Upper lobe of left lung (tissue), 6 donors: ENCODE measurements at regions not wholly inside any gene's neighbourhood (a gene's known extent, or its start where the extent isn't known, plus 50 kb on each side); places are given as distances from the start of the nearest gene placed in this dataset.

Experiments used
- ATAC-seq, 2 donors: fragments of 200-7000 bp; cut with Tn5 transposase; one replicate each; pipeline ENCODE4 v1.9.1; 2022; ENCODE audit warnings: mild to moderate bottlenecking in 2 of 2, moderate library complexity in 2 of 2; ENCODE audit not compliant: low FRiP score in 2 of 2
- DNase-seq, 2 donors: peaks; one replicate each; pipeline ENCODE4 v3.0.0-alpha.2; 2019 to 2020
- H3K27ac ChIP-seq, 4 donors: fragments of 200-600 bp; sonication (generic); one replicate each; pipeline ENCODE4 v1.5.1; 2016 to 2019
- H3K27me3 ChIP-seq, 4 donors: fragments of 200-600 bp; sonication (generic); one replicate each; pipeline ENCODE4 v1.5.1; 2017 to 2019
- H3K36me3 ChIP-seq, 4 donors: fragments of 200-600 bp; sonication (generic); one replicate each; pipeline ENCODE4 v1.5.1; 2016 to 2019
- H3K4me1 ChIP-seq, 4 donors: fragments of 200-600 bp; sonication (generic); one replicate each; pipeline ENCODE4 v1.5.1; 2018 to 2019
- H3K4me3 ChIP-seq, 4 donors: fragments of 200-600 bp; sonication (generic); one replicate each; pipeline ENCODE4 v1.5.1; 2017 to 2019; ENCODE audit warnings: mild to moderate bottlenecking in 2 of 4, moderate library complexity in 1 of 4
- H3K9me3 ChIP-seq, 4 donors: fragments of 200-600 bp; sonication (generic); one replicate each; pipeline ENCODE4 v1.5.1; 2018 to 2019
- CTCF ChIP-seq, 6 experiments: fragments of 450-650 bp in 4 of 6; fragments of 200-600 bp in 2 of 6; sonication (generic) in 2 of 6; IDR thresholded peaks; one replicate each; pipeline ENCODE4 v1.5.1; 2016 to 2019; ENCODE audit warnings: antibody characterized with exemption in 6 of 6
- EP300 ChIP-seq, 4 donors: sonication (generic); formaldehyde crosslinking; IDR thresholded peaks; one replicate each; pipeline ENCODE4 v1.5.1; 2017; ENCODE audit warnings: antibody characterized with exemption in 4 of 4, control low read depth in 2 of 4
- POLR2A ChIP-seq, 4 donors: fragments of 450-650 bp; IDR thresholded peaks; one replicate each; pipeline ENCODE4 v1.5.1; 2016 to 2017; ENCODE audit warnings: antibody characterized with exemption in 4 of 4, mild to moderate bottlenecking in 2 of 4
- POLR2AphosphoS5 ChIP-seq, 2 donors: sonication (generic); formaldehyde crosslinking; IDR thresholded peaks; one replicate each; pipeline ENCODE4 v1.5.1; 2017; ENCODE audit warnings: antibody characterized with exemption in 2 of 2
- WGBS, 2 donors: methylation state at CpG; one replicate each; pipeline ENCODE4 v1.1.5; 2017 to 2018; 5-methylcytosine and 5-hydroxymethylcytosine counted together
- donor health status: DM: no; HTN: no; CAD: no; lungs with moderate emphysema.
- donor health status: DM: no; HTN: yes; CAD: no; lungs with severe emphysema.

GRCh38 chrX:63471004-63471403 is 119.9 kb upstream of the SPIN4 start:
- Histone ChIP-seq H3K36me3 (no peaks in the 10 kb centered on the region), H3K9me3 (peaks cover 0 to 56% (median 11%) of the 10 kb centered on the region in 4 donors), H3K27me3 (no peaks in the 10 kb centered on the region), H3K4me1 (no peaks in the 10 kb centered on the region), H3K27ac (no peak overlapping the region), H3K4me3 (no peak overlapping the region)
- DNase-seq (no peak), ATAC-seq (no peak)
- WGBS, 2 donors, result 64 to 93% methylated on average over 1 of the region's 1 CpG
- TF ChIP-seq CTCF (IDR thresholded peaks at IDR 0.05), result no peak
- no peak for TF ChIP-seq EP300 (IDR thresholded peaks at IDR 0.05)
- no peak for TF ChIP-seq POLR2A (IDR thresholded peaks at IDR 0.05)
- TF ChIP-seq POLR2AphosphoS5 (IDR thresholded peaks at IDR 0.05), result no peak

- no peak overlapping the region for H3K4me3 ChIP-seq
- H3K36me3 ChIP-seq, result no peaks in the 10 kb centered on the region
- no peak overlapping the region for H3K27ac ChIP-seq
- H3K27me3 ChIP-seq, result no peaks in the 10 kb centered on the region
- ATAC-seq, result no peak
- no peaks in the 10 kb centered on the region for H3K4me1 ChIP-seq
- no peak for TF ChIP-seq POLR2A (IDR thresholded peaks at IDR 0.05)
- TF ChIP-seq EP300 (IDR thresholded peaks at IDR 0.05), result no peak
- no peak for TF ChIP-seq POLR2AphosphoS5 (IDR thresholded peaks at IDR 0.05)
- no peak for TF ChIP-seq CTCF (IDR thresholded peaks at IDR 0.05)
- no peak for DNase-seq
- H3K9me3 ChIP-seq, result peaks cover 0 to 51% (median 11%) of the 10 kb centered on the region in 4 donors
- 85 to 100% methylated on average over 4 of the region's 4 CpGs for WGBS, 2 donors
Measured at GRCh38 chrX:63470506-63470905, 119.4 kb upstream of the SPIN4 start.

- H3K36me3 ChIP-seq, result no peaks in the 10 kb centered on the region
- H3K4me3 ChIP-seq, result no peak overlapping the region
- 59 to 71% methylated on average over 3 to 4 of the region's 4 CpGs for WGBS, 2 donors
- peaks cover 0 to 32% (median 11%) of the 10 kb centered on the region in 4 donors for H3K9me3 ChIP-seq
- H3K27ac ChIP-seq, result no peak overlapping the region
- no peak for ATAC-seq
- TF ChIP-seq EP300 (IDR thresholded peaks at IDR 0.05), result no peak
- TF ChIP-seq POLR2A (IDR thresholded peaks at IDR 0.05), result no peak
- no peak for TF ChIP-seq POLR2AphosphoS5 (IDR thresholded peaks at IDR 0.05)
- DNase-seq, result no peak
- no peaks in the 10 kb centered on the region for H3K4me1 ChIP-seq
- H3K27me3 ChIP-seq, result no peaks in the 10 kb centered on the region
Measured at GRCh38 chrX:63466690-63467089, 115.6 kb upstream of the SPIN4 start.

GRCh38 chrX:63458981-63459380 is 107.8 kb upstream of the SPIN4 start:
- Histone ChIP-seq H3K4me3 (no peak overlapping the region), H3K27me3 (no peaks in the 10 kb centered on the region), H3K9me3 (no peaks in the 10 kb centered on the region), H3K27ac (no peak overlapping the region), H3K36me3 (no peaks in the 10 kb centered on the region), H3K4me1 (no peaks in the 10 kb centered on the region)
- 52 to 78% methylated on average over 1 of the region's 1 CpG for WGBS, 2 donors
- no peak for TF ChIP-seq EP300 (IDR thresholded peaks at IDR 0.05)
- no peak for TF ChIP-seq POLR2A (IDR thresholded peaks at IDR 0.05)
- TF ChIP-seq POLR2AphosphoS5 (IDR thresholded peaks at IDR 0.05), result no peak
- TF ChIP-seq CTCF (IDR thresholded peaks at IDR 0.05), result no peak
- DNase-seq, result no peak
- ATAC-seq, result no peak

GRCh38 chrX:63453571-63453970 is 102.4 kb upstream of the SPIN4 start:
- Histone ChIP-seq H3K9me3 (peaks cover 0 to 7% (median 0%) of the 10 kb centered on the region in 4 donors), H3K4me3 (no peak overlapping the region), H3K27me3 (no peaks in the 10 kb centered on the region), H3K36me3 (peaks cover 0 to 3% (median 0%) of the 10 kb centered on the region in 4 donors), H3K27ac (no peak overlapping the region), H3K4me1 (no peaks in the 10 kb centered on the region)
- DNase-seq (no peak), ATAC-seq (no peak)
- 87 to 100% methylated on average over 1 to 3 of the region's 3 CpGs for WGBS, 2 donors
- no peak for TF ChIP-seq CTCF (IDR thresholded peaks at IDR 0.05)
